GM12878 (cell line): ENCODE measurements at regions not wholly inside any gene's neighbourhood (a gene's known extent, or its start where the extent isn't known, plus 50 kb on each side); places are given as distances from the start of the nearest gene placed in this dataset.

Source experiments
- ATAC-seq: fragments of 200-7000 bp; cut with Tn5 transposase; 3 replicates; pipeline ENCODE4 v1.9.1; 2020; ENCODE audit warnings: mild to moderate bottlenecking, moderate library complexity
- BruUV-seq: library from RNA; stranded (reverse); fragments of 400-500 nt; replicated peaks from 2 replicates; lab custom pipeline; 2021; lab: Mats Ljungman, UMichigan
- CTCF ChIA-PET: fragments of 300-600 bp; sonication (Branson Sonifier 250); formaldehyde crosslinking; extraction: SDS; loops from one replicate; lab custom pipeline; 2021; ENCODE audit warnings: inconsistent platforms; lab: Yijun Ruan, JAX
- POLR2A ChIA-PET: fragments of 350-600 bp; formaldehyde crosslinking; extraction: SDS; loops from one replicate; lab custom pipeline; 2021; ENCODE audit warnings: inconsistent platforms; lab: Charles Lee
- RAD21 ChIA-PET: fragments of 300-600 bp; sonication (Branson Sonifier 250); formaldehyde crosslinking; loops from one replicate; lab custom pipeline; 2023; ENCODE audit warnings: antibody characterized with exemption; ENCODE audit not compliant: unreplicated experiment; lab: Charles Lee
- SMC1A ChIA-PET: fragments of 300-600 bp; sonication (Branson Sonifier 250); formaldehyde crosslinking; loops from one replicate; lab custom pipeline; 2023; ENCODE audit not compliant: unreplicated experiment, uncharacterized antibody; lab: Charles Lee
- DNase-seq: peaks from one replicate; pipeline ENCODE4 v3.0.0-alpha.2; 2011; ENCODE audit warnings: low read depth, low spot score
- FAIRE-seq: peaks from 3 replicates; lab custom pipeline; 2011; peaks lifted over from hg19 to GRCh38; lab: Jason Lieb, UNC
- H2AFZ ChIP-seq: 2 replicates; pipeline ENCODE4 v1.6.0; 2011; ENCODE audit warnings: low read depth, low read length, control low read depth; ENCODE audit not compliant: control insufficient read depth
- H3K27ac ChIP-seq: 2 replicates; pipeline ENCODE4 v1.5.1; 2011; ENCODE audit warnings: control low read depth; ENCODE audit not compliant: control insufficient read depth, insufficient read depth
- H3K27me3 ChIP-seq, 2 experiments: replicated peaks in 1 of 2; 2 replicates each; pipeline versions ENCODE4 v1.6.0 to v1.6.1; 2011; ENCODE audit warnings: low read length in 1 of 2; ENCODE audit not compliant: control insufficient read depth in 2 of 2, insufficient read depth in 2 of 2
- H3K36me3 ChIP-seq, 2 experiments: 2 replicates each; pipeline ENCODE4 v1.5.1; 2011; ENCODE audit warnings: low read length in 1 of 2; ENCODE audit not compliant: control insufficient read depth in 2 of 2, insufficient read depth in 2 of 2
- H3K4me1 ChIP-seq: 2 replicates; pipeline ENCODE4 v1.6.1; 2011; ENCODE audit warnings: mild to moderate bottlenecking, low read length, moderate library complexity, mixed read lengths; ENCODE audit not compliant: control insufficient read depth, insufficient read depth
- H3K4me2 ChIP-seq: 2 replicates; pipeline ENCODE4 v1.6.0; 2011; ENCODE audit warnings: control low read depth; ENCODE audit not compliant: control insufficient read depth, insufficient read depth
- H3K4me3 ChIP-seq: fragments of 200-600 bp; sonication (generic); 2 replicates; pipeline ENCODE4 v1.5.1; 2016
- H3K79me2 ChIP-seq: 2 replicates; pipeline ENCODE4 v1.6.0; 2011; ENCODE audit warnings: low read length; ENCODE audit not compliant: control insufficient read depth, insufficient read depth
- H3K9ac ChIP-seq: 2 replicates; pipeline ENCODE4 v1.8.0; 2011; ENCODE audit warnings: low read length, control low read depth, mixed read lengths; ENCODE audit not compliant: control insufficient read depth, insufficient read depth
- H3K9me3 ChIP-seq: replicated peaks from 3 replicates; pipeline ENCODE4 v1.5.1; 2011; ENCODE audit warnings: mild to moderate bottlenecking, low read length; ENCODE audit not compliant: control insufficient read depth, insufficient read depth
- H4K20me1 ChIP-seq: 2 replicates; pipeline ENCODE4 v1.6.0; 2011; ENCODE audit not compliant: control insufficient read depth, insufficient read depth
- BCL11A ChIP-seq: IDR thresholded peaks from 2 replicates; pipeline ENCODE4 v1.6.1; 2011; ENCODE audit warnings: low read depth, low read length
- CHD1 ChIP-seq: IDR thresholded peaks from 2 replicates; pipeline ENCODE4 v1.6.1; 2012; ENCODE audit warnings: low read depth, low read length, improper control_type of control experiment
- HCFC1 ChIP-seq: fragments of 150-350 bp; IDR thresholded peaks from 2 replicates; pipeline ENCODE4 v1.6.1; 2014; ENCODE audit warnings: low read length
- IKZF1 ChIP-seq: fragments of 450-650 bp; conservative IDR thresholded peaks from 2 replicates; pipeline ENCODE4 v1.6.1; 2017; ENCODE audit warnings: antibody characterized with exemption, mild to moderate bottlenecking
- MXI1 ChIP-seq: fragments of 150-350 bp; IDR thresholded peaks from 2 replicates; pipeline ENCODE4 v1.6.1; 2011; ENCODE audit warnings: low read depth, mild to moderate bottlenecking, inconsistent platforms, low read length, improper control_type of control experiment
- RB1 ChIP-seq: fragments of 450-650 bp; formaldehyde crosslinking; IDR thresholded peaks from 2 replicates; pipeline ENCODE4 v1.6.1; 2017; ENCODE audit warnings: mild to moderate bottlenecking, borderline replicate concordance
- TCF12 ChIP-seq: IDR thresholded peaks from 2 replicates; pipeline ENCODE4 v1.6.1; 2011; ENCODE audit warnings: low read depth, mild to moderate bottlenecking, low read length
- WRNIP1 ChIP-seq: IDR thresholded peaks from 2 replicates; pipeline ENCODE4 v1.6.1; 2011; ENCODE audit warnings: low read depth, low read length, improper control_type of control experiment, borderline replicate concordance
- ZNF274 ChIP-seq: IDR thresholded peaks from one replicate; pipeline ENCODE4 v1.8.0; 2011; ENCODE audit not compliant: insufficient read length, insufficient read depth
- ZNF384 ChIP-seq: IDR thresholded peaks from 2 replicates; pipeline ENCODE4 v1.6.1; 2012; ENCODE audit warnings: low read depth, mild to moderate bottlenecking, low read length, improper control_type of control experiment, borderline replicate concordance
- WGBS: methylation state at CpG from one replicate; pipeline ENCODE4 v1.1.6; 2016; ENCODE audit warnings: low lambda C conversion rate; ENCODE audit not compliant: insufficient replicate concordance, insufficient coverage; ENCODE audit errors: missing lambda C conversion rate; 5-methylcytosine and 5-hydroxymethylcytosine counted together
- in situ Hi-C: fragments of 300-500 bp; cut with MboI; formaldehyde crosslinking; loops from 9 replicates; pipeline ENCODE4 v1.14.3; 2018; ENCODE audit warnings: mixed read lengths
- intact Hi-C: fragments of 100-400 bp; cut with micrococcal nuclease; formaldehyde crosslinking; loops from one replicate; pipeline ENCODE4 v1.14.2; 2022; ENCODE audit not compliant: unreplicated experiment
- TF ChIP-seq, protein P1 (sequence below): fragments of 450-650 bp; IDR thresholded peaks from 2 replicates; pipeline ENCODE4 v1.6.1; 2018; ENCODE audit warnings: mild to moderate bottlenecking, low read depth, moderate library complexity; ENCODE audit not compliant: partially characterized antibody
- TF ChIP-seq, protein P2 (sequence below): fragments of 450-650 bp; formaldehyde crosslinking; IDR thresholded peaks from 2 replicates; pipeline ENCODE4 v1.4.0; 2022; ENCODE audit warnings: mild to moderate bottlenecking, moderate library complexity

- CTCF ChIA-PET: interaction anchor here (1.5 to 1.6 kb wide), 2 partner anchors 10 to 34 kb away, joined by 5 to 6 read pairs; no protein-coding TSS in a partner anchor
- 48% methylated on average over 7 of the region's 7 CpGs for WGBS
- in situ Hi-C loops (loop anchor here (5.0 kb wide), 1 partner anchor 1296 kb away; the partner anchor contains the start of gene HOXA7), intact Hi-C loops (no loop called here)
- no peak overlapping the region for H3K27ac ChIP-seq
- H3K9ac ChIP-seq: no peak overlapping the region
- H4K20me1 ChIP-seq: no peaks in the 10 kb centered on the region
- TF ChIP-seq WRNIP1 (no peak), MXI1 (no peak), RB1 (no peak), TCF12 (no peak), BCL11A (no peak), IKZF1 (no peak), CHD1 (no peak), HCFC1 (no peak), ZNF384 (no peak), ZNF274 (no peak)
- TF ChIP-seq, protein P1, sequence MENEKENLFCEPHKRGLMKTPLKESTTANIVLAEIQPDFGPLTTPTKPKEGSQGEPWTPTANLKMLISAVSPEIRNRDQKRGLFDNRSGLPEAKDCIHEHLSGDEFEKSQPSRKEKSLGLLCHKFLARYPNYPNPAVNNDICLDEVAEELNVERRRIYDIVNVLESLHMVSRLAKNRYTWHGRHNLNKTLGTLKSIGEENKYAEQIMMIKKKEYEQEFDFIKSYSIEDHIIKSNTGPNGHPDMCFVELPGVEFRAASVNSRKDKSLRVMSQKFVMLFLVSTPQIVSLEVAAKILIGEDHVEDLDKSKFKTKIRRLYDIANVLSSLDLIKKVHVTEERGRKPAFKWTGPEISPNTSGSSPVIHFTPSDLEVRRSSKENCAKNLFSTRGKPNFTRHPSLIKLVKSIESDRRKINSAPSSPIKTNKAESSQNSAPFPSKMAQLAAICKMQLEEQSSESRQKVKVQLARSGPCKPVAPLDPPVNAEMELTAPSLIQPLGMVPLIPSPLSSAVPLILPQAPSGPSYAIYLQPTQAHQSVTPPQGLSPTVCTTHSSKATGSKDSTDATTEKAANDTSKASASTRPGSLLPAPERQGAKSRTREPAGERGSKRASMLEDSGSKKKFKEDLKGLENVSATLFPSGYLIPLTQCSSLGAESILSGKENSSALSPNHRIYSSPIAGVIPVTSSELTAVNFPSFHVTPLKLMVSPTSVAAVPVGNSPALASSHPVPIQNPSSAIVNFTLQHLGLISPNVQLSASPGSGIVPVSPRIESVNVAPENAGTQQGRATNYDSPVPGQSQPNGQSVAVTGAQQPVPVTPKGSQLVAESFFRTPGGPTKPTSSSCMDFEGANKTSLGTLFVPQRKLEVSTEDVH: no peak
- TF ChIP-seq, protein P2, sequence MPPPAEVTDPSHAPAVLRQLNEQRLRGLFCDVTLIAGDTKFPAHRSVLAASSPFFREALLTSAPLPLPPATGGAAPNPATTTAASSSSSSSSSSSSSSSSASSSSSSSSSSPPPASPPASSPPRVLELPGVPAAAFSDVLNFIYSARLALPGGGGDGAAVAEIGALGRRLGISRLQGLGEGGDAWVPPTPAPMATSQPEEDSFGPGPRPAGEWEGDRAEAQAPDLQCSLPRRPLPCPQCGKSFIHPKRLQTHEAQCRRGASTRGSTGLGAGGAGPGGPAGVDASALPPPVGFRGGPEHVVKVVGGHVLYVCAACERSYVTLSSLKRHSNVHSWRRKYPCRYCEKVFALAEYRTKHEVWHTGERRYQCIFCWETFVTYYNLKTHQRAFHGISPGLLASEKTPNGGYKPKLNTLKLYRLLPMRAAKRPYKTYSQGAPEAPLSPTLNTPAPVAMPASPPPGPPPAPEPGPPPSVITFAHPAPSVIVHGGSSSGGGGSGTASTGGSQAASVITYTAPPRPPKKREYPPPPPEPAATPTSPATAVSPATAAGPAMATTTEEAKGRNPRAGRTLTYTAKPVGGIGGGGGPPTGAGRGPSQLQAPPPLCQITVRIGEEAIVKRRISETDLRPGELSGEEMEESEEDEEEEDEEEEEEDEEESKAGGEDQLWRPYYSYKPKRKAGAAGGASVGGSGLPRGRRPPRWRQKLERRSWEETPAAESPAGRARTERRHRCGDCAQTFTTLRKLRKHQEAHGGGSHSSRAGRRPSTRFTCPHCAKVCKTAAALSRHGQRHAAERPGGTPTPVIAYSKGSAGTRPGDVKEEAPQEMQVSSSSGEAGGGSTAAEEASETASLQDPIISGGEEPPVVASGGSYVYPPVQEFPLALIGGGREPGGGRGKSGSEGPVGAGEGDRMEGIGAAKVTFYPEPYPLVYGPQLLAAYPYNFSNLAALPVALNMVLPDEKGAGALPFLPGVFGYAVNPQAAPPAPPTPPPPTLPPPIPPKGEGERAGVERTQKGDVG (CRISPR knock-in tag): no peak
- SMC1A ChIA-PET: interaction anchor here (2.0 kb wide), 1 partner anchor 33 kb away, joined by 7 read pairs; no protein-coding TSS in a partner anchor
- peaks cover 5% of the 10 kb centered on the region; the same call in 1 of the 2 replicates for H3K4me1 ChIP-seq
- no peak overlapping the region for H3K4me3 ChIP-seq
- FAIRE-seq (no peak), ATAC-seq (no peak), DNase-seq (no peak)
- POLR2A ChIA-PET: no interaction called here
- peaks cover 16% of the 10 kb centered on the region; the same call in 2 of the 3 replicates for H3K9me3 ChIP-seq
- no peaks in the 10 kb centered on the region for H3K36me3 ChIP-seq
- RAD21 ChIA-PET: interaction anchor here (1.5 to 2.4 kb wide), 2 partner anchors 17 to 33 kb away, joined by 3 to 13 read pairs; no protein-coding TSS in a partner anchor
- H3K4me2 ChIP-seq: peak overlapping the region; percentile 41; the same call in 1 of the 2 replicates
- H2AFZ ChIP-seq: no peak overlapping the region
- no TSS peak for BruUV-seq
- no peaks in the 10 kb centered on the region for H3K79me2 ChIP-seq
- H3K27me3 ChIP-seq: peaks cover 2 to 25% of the 10 kb centered on the region in 2 experiments
These were observed 290.9 kb upstream of the NFE2L3 start for GRCh38 chr7:25861164-25861496.
